WTC11 (cell line): ENCODE measurements at regions not wholly inside any gene's neighbourhood (a gene's known extent, or its start where the extent isn't known, plus 50 kb on each side); places are given as distances from the start of the nearest gene placed in this dataset.

Source experiments
- ATAC-seq: fragments of 200-7000 bp; cut with Tn5 transposase; 2 replicates; pipeline ENCODE4 v1.10.0; 2021; ENCODE audit warnings: mild to moderate bottlenecking, moderate library complexity
- CTCF ChIA-PET: fragments of 300-600 bp; sonication (Branson Sonifier 250); formaldehyde crosslinking; loops from one replicate; lab custom pipeline; 2021; ENCODE audit warnings: antibody characterized with exemption; lab: Charles Lee
- POLR2A ChIA-PET: fragments of 350-600 bp; sonication (Branson Sonifier 250); formaldehyde crosslinking; loops from one replicate; lab custom pipeline; 2021; ENCODE audit warnings: antibody characterized with exemption; lab: Charles Lee
- DNase-seq: peaks from one replicate; pipeline ENCODE4 v3.0.0; 2021; ENCODE audit warnings: low spot score
- H3K27ac Mint-ChIP-seq: 2 replicates; pipeline ENCODE4 v1.8.0; 2021; ENCODE audit warnings: mixed read lengths
- H3K27me3 Mint-ChIP-seq: 2 replicates; pipeline ENCODE4 v1.8.0; 2021; ENCODE audit warnings: low read depth, mild to moderate bottlenecking, moderate library complexity, mixed read lengths
- H3K36me3 Mint-ChIP-seq: 2 replicates; pipeline ENCODE4 v1.8.0; 2021; ENCODE audit warnings: mixed read lengths
- H3K4me1 Mint-ChIP-seq: 2 replicates; pipeline ENCODE4 v1.8.0; 2022; ENCODE audit warnings: mixed read lengths
- H3K4me3 Mint-ChIP-seq: 2 replicates; pipeline ENCODE4 v1.8.0; 2021; ENCODE audit warnings: mild to moderate bottlenecking, moderate library complexity, mixed read lengths
- H3K9me3 Mint-ChIP-seq: 2 replicates; pipeline ENCODE4 v1.8.0; 2021; ENCODE audit warnings: mixed read lengths
- CREM ChIP-seq: sonication (generic); formaldehyde crosslinking; IDR thresholded peaks from 2 replicates; pipeline ENCODE4 v1.8.1; 2022; ENCODE audit warnings: mild to moderate bottlenecking, missing genetic modification reagents, moderate library complexity
- ELF4 ChIP-seq: sonication (generic); formaldehyde crosslinking; IDR thresholded peaks from 2 replicates; pipeline ENCODE4 v1.8.1; 2022; ENCODE audit warnings: low read depth, mild to moderate bottlenecking, moderate library complexity, missing genetic modification reagents
- GTF2I ChIP-seq: fragments of 250-450 bp; sonication (Bioruptor Pico); conservative IDR thresholded peaks from 2 replicates; pipeline ENCODE4 v1.4.0; 2021; ENCODE audit warnings: mild to moderate bottlenecking
- JAZF1 ChIP-seq: fragments of 250-450 bp; sonication (Bioruptor Pico); IDR thresholded peaks from 2 replicates; pipeline ENCODE4 v1.9.0; 2021; ENCODE audit warnings: moderate library complexity, mild to moderate bottlenecking, inconsistent platforms
- MYBL2 ChIP-seq: sonication (generic); formaldehyde crosslinking; IDR thresholded peaks from 2 replicates; pipeline ENCODE4 v1.8.1; 2023; ENCODE audit warnings: mild to moderate bottlenecking, moderate library complexity, missing genetic modification reagents
- NFATC4 ChIP-seq: fragments of 250-450 bp; sonication (Bioruptor Pico); IDR thresholded peaks from 2 replicates; pipeline ENCODE4 v1.9.0; 2021; ENCODE audit warnings: mild to moderate bottlenecking
- NR2C2 ChIP-seq: sonication (generic); formaldehyde crosslinking; IDR thresholded peaks from 2 replicates; pipeline ENCODE4 v1.8.0; 2022; ENCODE audit warnings: mild to moderate bottlenecking, missing genetic modification reagents
- NR3C1 ChIP-seq: sonication (generic); formaldehyde crosslinking; conservative IDR thresholded peaks from 2 replicates; pipeline ENCODE4 v1.8.1; 2023; ENCODE audit warnings: low read depth, mild to moderate bottlenecking, missing genetic modification reagents
- RORB ChIP-seq: fragments of 250-450 bp; sonication (Bioruptor Pico); IDR thresholded peaks from 2 replicates; pipeline ENCODE4 v1.9.0; 2021; ENCODE audit warnings: mild to moderate bottlenecking
- ZNF219 ChIP-seq: sonication (generic); formaldehyde crosslinking; IDR thresholded peaks from 2 replicates; pipeline ENCODE4 v1.8.0; 2023; ENCODE audit warnings: missing genetic modification reagents, mild to moderate bottlenecking, borderline replicate concordance
- ZNF671 ChIP-seq: fragments of 250-450 bp; sonication (Bioruptor Pico); IDR thresholded peaks from 2 replicates; pipeline ENCODE4 v1.8.0; 2021; ENCODE audit warnings: mild to moderate bottlenecking
- TF ChIP-seq, protein P1 (sequence below): sonication (generic); formaldehyde crosslinking; IDR thresholded peaks from 2 replicates; pipeline ENCODE4 v1.8.1; 2022; ENCODE audit warnings: missing genetic modification reagents, borderline replicate concordance
- TF ChIP-seq, protein P2 (sequence below): sonication (generic); formaldehyde crosslinking; IDR thresholded peaks from 2 replicates; pipeline ENCODE4 v1.8.0; 2023; ENCODE audit warnings: mild to moderate bottlenecking, missing genetic modification reagents
- TF ChIP-seq, protein P3 (sequence below): fragments of 250-450 bp; sonication (Bioruptor Pico); IDR thresholded peaks from 2 replicates; pipeline ENCODE4 v1.8.0; 2021; ENCODE audit warnings: mild to moderate bottlenecking
- TF ChIP-seq, protein P4 (sequence below): sonication (generic); formaldehyde crosslinking; IDR thresholded peaks from 2 replicates; pipeline ENCODE4 v1.8.1; 2022; ENCODE audit warnings: low read depth, mild to moderate bottlenecking, moderate library complexity, missing genetic modification reagents, borderline replicate concordance
- TF ChIP-seq, protein P5 (sequence below): fragments of 250-450 bp; sonication (Bioruptor Pico); conservative IDR thresholded peaks from 2 replicates; pipeline ENCODE4 v1.9.0; 2021; ENCODE audit warnings: mild to moderate bottlenecking

DNA sequence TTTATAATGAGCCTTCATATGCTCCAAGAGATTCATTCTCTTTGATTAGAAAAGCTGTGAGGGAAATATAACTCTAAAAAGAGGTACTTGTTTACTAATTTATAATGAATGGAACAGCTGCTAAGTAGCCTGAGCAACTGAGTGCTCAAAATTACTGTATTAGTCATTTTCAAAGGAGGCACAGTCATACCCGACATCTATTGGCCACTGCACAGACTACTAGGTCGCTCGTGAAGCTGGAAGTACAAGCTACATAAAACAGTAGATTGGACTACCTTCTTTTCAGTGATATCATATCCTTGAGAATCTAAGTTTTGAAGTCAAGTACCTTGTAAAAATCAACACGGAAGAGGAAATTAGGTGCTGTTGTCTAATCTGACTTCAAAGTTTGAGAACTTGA, 52.0 kb upstream of the GLRB start:
- Mint-ChIP-seq H3K4me3 (no peak overlapping the region), H3K4me1 (no peaks in the 10 kb centered on the region), H3K27ac (no peak overlapping the region), H3K9me3 (no peaks in the 10 kb centered on the region), H3K36me3 (no peaks in the 10 kb centered on the region), H3K27me3 (no peaks in the 10 kb centered on the region)
- ChIA-PET CTCF (interaction anchor here (2.0 kb wide), 1 partner anchor 22 kb away, joined by 6 read pairs; no protein-coding TSS in a partner anchor), POLR2A (no interaction called here)
- no peak for ATAC-seq
- DNase-seq: no peak
- TF ChIP-seq RORB (no peak), JAZF1 (CRISPR knock-in tag) (no peak), ZNF671 (CRISPR knock-in tag) (no peak), NFATC4 (no peak), GTF2I (CRISPR knock-in tag) (no peak), ZNF219 (no peak), NR2C2 (CRISPR knock-in tag) (no peak)
- TF ChIP-seq, protein P1, sequence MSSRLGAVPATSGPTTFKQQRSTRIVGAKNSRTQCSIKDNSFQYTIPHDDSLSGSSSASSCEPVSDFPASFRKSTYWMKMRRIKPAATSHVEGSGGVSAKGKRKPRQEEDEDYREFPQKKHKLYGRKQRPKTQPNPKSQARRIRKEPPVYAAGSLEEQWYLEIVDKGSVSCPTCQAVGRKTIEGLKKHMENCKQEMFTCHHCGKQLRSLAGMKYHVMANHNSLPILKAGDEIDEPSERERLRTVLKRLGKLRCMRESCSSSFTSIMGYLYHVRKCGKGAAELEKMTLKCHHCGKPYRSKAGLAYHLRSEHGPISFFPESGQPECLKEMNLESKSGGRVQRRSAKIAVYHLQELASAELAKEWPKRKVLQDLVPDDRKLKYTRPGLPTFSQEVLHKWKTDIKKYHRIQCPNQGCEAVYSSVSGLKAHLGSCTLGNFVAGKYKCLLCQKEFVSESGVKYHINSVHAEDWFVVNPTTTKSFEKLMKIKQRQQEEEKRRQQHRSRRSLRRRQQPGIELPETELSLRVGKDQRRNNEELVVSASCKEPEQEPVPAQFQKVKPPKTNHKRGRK (CRISPR knock-in tag): no peak
- TF ChIP-seq, protein P2, sequence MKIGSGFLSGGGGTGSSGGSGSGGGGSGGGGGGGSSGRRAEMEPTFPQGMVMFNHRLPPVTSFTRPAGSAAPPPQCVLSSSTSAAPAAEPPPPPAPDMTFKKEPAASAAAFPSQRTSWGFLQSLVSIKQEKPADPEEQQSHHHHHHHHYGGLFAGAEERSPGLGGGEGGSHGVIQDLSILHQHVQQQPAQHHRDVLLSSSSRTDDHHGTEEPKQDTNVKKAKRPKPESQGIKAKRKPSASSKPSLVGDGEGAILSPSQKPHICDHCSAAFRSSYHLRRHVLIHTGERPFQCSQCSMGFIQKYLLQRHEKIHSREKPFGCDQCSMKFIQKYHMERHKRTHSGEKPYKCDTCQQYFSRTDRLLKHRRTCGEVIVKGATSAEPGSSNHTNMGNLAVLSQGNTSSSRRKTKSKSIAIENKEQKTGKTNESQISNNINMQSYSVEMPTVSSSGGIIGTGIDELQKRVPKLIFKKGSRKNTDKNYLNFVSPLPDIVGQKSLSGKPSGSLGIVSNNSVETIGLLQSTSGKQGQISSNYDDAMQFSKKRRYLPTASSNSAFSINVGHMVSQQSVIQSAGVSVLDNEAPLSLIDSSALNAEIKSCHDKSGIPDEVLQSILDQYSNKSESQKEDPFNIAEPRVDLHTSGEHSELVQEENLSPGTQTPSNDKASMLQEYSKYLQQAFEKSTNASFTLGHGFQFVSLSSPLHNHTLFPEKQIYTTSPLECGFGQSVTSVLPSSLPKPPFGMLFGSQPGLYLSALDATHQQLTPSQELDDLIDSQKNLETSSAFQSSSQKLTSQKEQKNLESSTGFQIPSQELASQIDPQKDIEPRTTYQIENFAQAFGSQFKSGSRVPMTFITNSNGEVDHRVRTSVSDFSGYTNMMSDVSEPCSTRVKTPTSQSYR (CRISPR knock-in tag): no peak

DNA sequence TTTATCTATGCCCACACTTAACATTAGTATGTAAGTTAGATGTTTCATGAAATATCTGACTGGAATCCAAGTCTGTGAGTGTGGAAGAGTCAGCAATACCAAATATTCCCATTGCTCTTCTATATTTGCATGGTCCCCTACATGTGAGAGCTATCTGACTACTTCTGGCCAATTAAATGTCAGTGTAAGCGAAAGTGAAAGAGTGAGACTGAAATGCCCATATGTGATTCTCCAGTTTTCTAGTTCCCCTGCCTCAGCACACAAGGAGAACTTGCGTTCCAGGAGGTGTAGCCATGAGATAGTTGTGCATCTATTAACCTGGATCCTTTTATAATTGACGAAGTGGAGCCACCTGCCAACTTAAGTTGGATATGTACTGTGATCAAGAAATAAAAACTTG, 50.1 kb upstream of the GLRB start:
- ChIA-PET CTCF (interaction anchor here (2.0 kb wide), 1 partner anchor 20 kb away, joined by 6 read pairs; no protein-coding TSS in a partner anchor), POLR2A (no interaction called here)
- ATAC-seq (no peak), DNase-seq (no peak)
- TF ChIP-seq ZNF219 (no peak), MYBL2 (CRISPR knock-in tag) (no peak), ELF4 (CRISPR knock-in tag) (no peak), NR3C1 (no peak), CREM (CRISPR knock-in tag) (no peak)
- TF ChIP-seq, protein P3, sequence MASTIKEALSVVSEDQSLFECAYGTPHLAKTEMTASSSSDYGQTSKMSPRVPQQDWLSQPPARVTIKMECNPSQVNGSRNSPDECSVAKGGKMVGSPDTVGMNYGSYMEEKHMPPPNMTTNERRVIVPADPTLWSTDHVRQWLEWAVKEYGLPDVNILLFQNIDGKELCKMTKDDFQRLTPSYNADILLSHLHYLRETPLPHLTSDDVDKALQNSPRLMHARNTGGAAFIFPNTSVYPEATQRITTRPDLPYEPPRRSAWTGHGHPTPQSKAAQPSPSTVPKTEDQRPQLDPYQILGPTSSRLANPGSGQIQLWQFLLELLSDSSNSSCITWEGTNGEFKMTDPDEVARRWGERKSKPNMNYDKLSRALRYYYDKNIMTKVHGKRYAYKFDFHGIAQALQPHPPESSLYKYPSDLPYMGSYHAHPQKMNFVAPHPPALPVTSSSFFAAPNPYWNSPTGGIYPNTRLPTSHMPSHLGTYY (CRISPR knock-in tag): no peak
- TF ChIP-seq, protein P4, sequence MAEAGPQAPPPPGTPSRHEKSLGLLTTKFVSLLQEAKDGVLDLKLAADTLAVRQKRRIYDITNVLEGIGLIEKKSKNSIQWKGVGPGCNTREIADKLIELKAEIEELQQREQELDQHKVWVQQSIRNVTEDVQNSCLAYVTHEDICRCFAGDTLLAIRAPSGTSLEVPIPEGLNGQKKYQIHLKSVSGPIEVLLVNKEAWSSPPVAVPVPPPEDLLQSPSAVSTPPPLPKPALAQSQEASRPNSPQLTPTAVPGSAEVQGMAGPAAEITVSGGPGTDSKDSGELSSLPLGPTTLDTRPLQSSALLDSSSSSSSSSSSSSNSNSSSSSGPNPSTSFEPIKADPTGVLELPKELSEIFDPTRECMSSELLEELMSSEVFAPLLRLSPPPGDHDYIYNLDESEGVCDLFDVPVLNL: no peak
- TF ChIP-seq, protein P5, sequence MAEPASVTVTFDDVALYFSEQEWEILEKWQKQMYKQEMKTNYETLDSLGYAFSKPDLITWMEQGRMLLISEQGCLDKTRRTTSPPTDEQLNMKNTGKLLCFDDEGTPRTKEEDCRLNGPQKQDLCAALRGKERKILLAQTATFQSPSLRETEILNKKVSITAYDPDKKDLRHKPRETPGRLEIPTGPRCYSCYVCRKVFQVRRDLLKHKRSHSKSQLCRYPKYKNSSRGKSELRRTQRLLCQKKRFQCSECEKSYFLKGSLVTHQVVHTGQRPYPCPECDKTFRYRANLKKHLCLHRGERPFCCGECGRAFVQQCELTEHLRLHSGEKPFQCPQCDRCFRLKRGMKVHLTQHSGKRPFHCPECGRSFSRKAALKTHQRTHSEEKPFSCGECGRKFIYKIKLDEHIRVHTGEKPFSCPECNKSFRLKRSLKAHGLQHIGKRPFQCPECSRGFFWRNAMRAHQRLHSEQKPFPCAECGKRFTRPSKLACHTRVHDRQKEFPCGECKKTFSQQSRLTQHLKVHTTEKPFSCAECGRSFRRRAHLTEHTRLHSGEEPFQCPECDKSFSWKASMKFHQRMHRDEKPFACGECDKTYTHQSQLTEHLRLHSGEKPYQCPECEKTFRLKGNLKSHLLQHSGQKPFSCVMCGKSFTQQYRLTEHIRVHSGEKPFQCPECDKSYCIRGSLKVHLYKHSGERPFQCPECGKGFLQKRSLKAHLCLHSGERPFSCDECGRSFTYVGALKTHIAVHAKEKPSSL (CRISPR knock-in tag): no peak
- Mint-ChIP-seq H3K4me3 (no peak overlapping the region), H3K9me3 (peaks cover 8% of the 10 kb centered on the region; the same call in 1 of the 2 replicates), H3K4me1 (no peaks in the 10 kb centered on the region), H3K36me3 (no peaks in the 10 kb centered on the region), H3K27me3 (no peaks in the 10 kb centered on the region), H3K27ac (no peak overlapping the region)
